IgD-negative memory B cell (primary cell): ENCODE measurements at regions not wholly inside any gene's neighbourhood (a gene's known extent, or its start where the extent isn't known, plus 50 kb on each side); places are given as distances from the start of the nearest gene placed in this dataset.
A peak's percentile ranks its signal among the peaks of the same experiment; 100 is the strongest.

ENCODE experiments used
- H3K27ac Mint-ChIP-seq, 3 donors: one replicate each; pipeline ENCODE4 v1.8.0; 2020 to 2022; ENCODE audit warnings: mild to moderate bottlenecking in 3 of 3, mixed read lengths in 3 of 3, moderate library complexity in 1 of 3
- H3K27me3 Mint-ChIP-seq: one replicate; pipeline ENCODE4 v1.8.0; 2021; ENCODE audit warnings: mixed read lengths
- H3K36me3 Mint-ChIP-seq: one replicate; pipeline ENCODE4 v1.8.0; 2020; ENCODE audit warnings: mild to moderate bottlenecking, mixed read lengths
- H3K4me1 Mint-ChIP-seq, 3 donors: one replicate each; pipeline ENCODE4 v1.8.0; 2020 to 2022; ENCODE audit warnings: mixed read lengths in 3 of 3, mild to moderate bottlenecking in 1 of 3
- H3K4me3 Mint-ChIP-seq, 4 donors: one replicate each; pipeline ENCODE4 v1.8.0; 2020 to 2022; ENCODE audit warnings: mild to moderate bottlenecking in 4 of 4, mixed read lengths in 4 of 4, moderate library complexity in 3 of 4
- H3K9me3 Mint-ChIP-seq, 3 donors: one replicate each; pipeline ENCODE4 v1.8.0; 2020 to 2021; ENCODE audit warnings: mixed read lengths in 3 of 3, mild to moderate bottlenecking in 1 of 3

- H3K36me3 Mint-ChIP-seq: no peaks in the 10 kb centered on the region
- no peaks in the 10 kb centered on the region for H3K27me3 Mint-ChIP-seq
- H3K9me3 Mint-ChIP-seq: no peaks in the 10 kb centered on the region
- no peaks in the 10 kb centered on the region for H3K4me1 Mint-ChIP-seq
- no peak overlapping the region for H3K4me3 Mint-ChIP-seq
- H3K27ac Mint-ChIP-seq: no peak overlapping the region
Observed at GRCh38 chr9:103881419-103881818, 212.7 kb upstream of the SMC2 start.

GRCh38 chr9:103889989-103890388 lies 204.1 kb upstream of the SMC2 start:
- Mint-ChIP-seq H3K27me3 (no peaks in the 10 kb centered on the region), H3K27ac (no peak overlapping the region), H3K4me3 (no peak overlapping the region)

GRCh38 chr9:103894184-103894583 lies 199.9 kb upstream of the SMC2 start:
- Mint-ChIP-seq H3K27me3 (no peaks in the 10 kb centered on the region), H3K36me3 (no peaks in the 10 kb centered on the region), H3K4me3 (no peak overlapping the region), H3K4me1 (no peaks in the 10 kb centered on the region), H3K27ac (no peak overlapping the region), H3K9me3 (peaks cover 0 to 2% (median 0%) of the 10 kb centered on the region in 3 donors)

More at GRCh38 chr9:103889989-103890388, 204.1 kb upstream of the SMC2 start:
- Mint-ChIP-seq H3K4me1 (no peaks in the 10 kb centered on the region), H3K36me3 (no peaks in the 10 kb centered on the region), H3K9me3 (peaks cover 0 to 2% (median 0%) of the 10 kb centered on the region in 3 donors)

- H3K36me3 Mint-ChIP-seq: no peaks in the 10 kb centered on the region
- H3K4me3 Mint-ChIP-seq: peak overlapping the region in 1 of 4 donors; percentile 3
- H3K9me3 Mint-ChIP-seq: peaks cover 0 to 2% (median 2%) of the 10 kb centered on the region in 3 donors
- H3K27me3 Mint-ChIP-seq: no peaks in the 10 kb centered on the region
- H3K4me1 Mint-ChIP-seq: no peaks in the 10 kb centered on the region
- no peak overlapping the region for H3K27ac Mint-ChIP-seq
Observed at GRCh38 chr9:103898550-103898949, 195.6 kb upstream of the SMC2 start.

- no peak overlapping the region for H3K27ac Mint-ChIP-seq
- no peaks in the 10 kb centered on the region for H3K27me3 Mint-ChIP-seq
- no peak overlapping the region for H3K4me3 Mint-ChIP-seq
- no peaks in the 10 kb centered on the region for H3K36me3 Mint-ChIP-seq
- no peaks in the 10 kb centered on the region for H3K4me1 Mint-ChIP-seq
- peaks cover 0 to 6% (median 3%) of the 10 kb centered on the region in 3 donors for H3K9me3 Mint-ChIP-seq
Observed at GRCh38 chr9:103899866-103900265, 194.2 kb upstream of the SMC2 start.

- Mint-ChIP-seq H3K27ac (no peak overlapping the region), H3K9me3 (peaks cover 0 to 6% (median 3%) of the 10 kb centered on the region in 3 donors), H3K27me3 (no peaks in the 10 kb centered on the region), H3K4me3 (no peak overlapping the region), H3K36me3 (no peaks in the 10 kb centered on the region), H3K4me1 (no peaks in the 10 kb centered on the region)
Observed at GRCh38 chr9:103900466-103900865, 193.6 kb upstream of the SMC2 start.

- H3K4me1 Mint-ChIP-seq: no peaks in the 10 kb centered on the region
- no peak overlapping the region for H3K4me3 Mint-ChIP-seq
- peaks cover 0 to 6% (median 3%) of the 10 kb centered on the region in 3 donors for H3K9me3 Mint-ChIP-seq
- no peaks in the 10 kb centered on the region for H3K36me3 Mint-ChIP-seq
- no peak overlapping the region for H3K27ac Mint-ChIP-seq
- no peaks in the 10 kb centered on the region for H3K27me3 Mint-ChIP-seq
Observed at GRCh38 chr9:103902263-103902662, 191.8 kb upstream of the SMC2 start.

GRCh38 chr9:103904242-103904641 lies 189.9 kb upstream of the SMC2 start:
- no peaks in the 10 kb centered on the region for H3K27me3 Mint-ChIP-seq
- H3K36me3 Mint-ChIP-seq: no peaks in the 10 kb centered on the region
- H3K4me3 Mint-ChIP-seq: no peak overlapping the region
- H3K27ac Mint-ChIP-seq: no peak overlapping the region
- no peaks in the 10 kb centered on the region for H3K4me1 Mint-ChIP-seq
- H3K9me3 Mint-ChIP-seq: peaks cover 0 to 6% (median 3%) of the 10 kb centered on the region in 3 donors

- Mint-ChIP-seq H3K27me3 (no peaks in the 10 kb centered on the region), H3K4me3 (no peak overlapping the region), H3K36me3 (no peaks in the 10 kb centered on the region), H3K4me1 (no peaks in the 10 kb centered on the region), H3K9me3 (no peaks in the 10 kb centered on the region), H3K27ac (no peak overlapping the region)
Observed at GRCh38 chr9:103913899-103914298, 180.2 kb upstream of the SMC2 start.

GRCh38 chr9:103919605-103920209 lies 174.4 kb upstream of the SMC2 start:
- H3K27me3 Mint-ChIP-seq: no peaks in the 10 kb centered on the region
- H3K9me3 Mint-ChIP-seq: no peaks in the 10 kb centered on the region
- no peak overlapping the region for H3K4me3 Mint-ChIP-seq

GRCh38 chr9:103928442-103928841 lies 165.7 kb upstream of the SMC2 start:
- no peaks in the 10 kb centered on the region for H3K4me1 Mint-ChIP-seq
- no peak overlapping the region for H3K4me3 Mint-ChIP-seq
- no peak overlapping the region for H3K27ac Mint-ChIP-seq
- H3K36me3 Mint-ChIP-seq: no peaks in the 10 kb centered on the region
- no peaks in the 10 kb centered on the region for H3K9me3 Mint-ChIP-seq
- H3K27me3 Mint-ChIP-seq: no peaks in the 10 kb centered on the region

More at GRCh38 chr9:103919605-103920209, 174.4 kb upstream of the SMC2 start:
- Mint-ChIP-seq H3K4me1 (no peaks in the 10 kb centered on the region), H3K27ac (no peak overlapping the region), H3K36me3 (no peaks in the 10 kb centered on the region)

- no peak overlapping the region for H3K4me3 Mint-ChIP-seq
- no peaks in the 10 kb centered on the region for H3K4me1 Mint-ChIP-seq
- H3K27ac Mint-ChIP-seq: no peak overlapping the region
- H3K36me3 Mint-ChIP-seq: peaks cover 2% of the 10 kb centered on the region
- H3K27me3 Mint-ChIP-seq: no peaks in the 10 kb centered on the region
- H3K9me3 Mint-ChIP-seq: peaks cover 0 to 4% (median 0%) of the 10 kb centered on the region in 3 donors
Observed at GRCh38 chr9:103941104-103941503, 153.0 kb upstream of the SMC2 start.

- Mint-ChIP-seq H3K27ac (no peak overlapping the region), H3K27me3 (no peaks in the 10 kb centered on the region), H3K36me3 (peaks cover 2% of the 10 kb centered on the region), H3K4me1 (no peaks in the 10 kb centered on the region), H3K4me3 (no peak overlapping the region), H3K9me3 (peaks cover 0 to 4% (median 0%) of the 10 kb centered on the region in 3 donors)
Observed at GRCh38 chr9:103942200-103942599, 151.9 kb upstream of the SMC2 start.

- Mint-ChIP-seq H3K9me3 (peaks cover 0 to 4% (median 0%) of the 10 kb centered on the region in 3 donors), H3K36me3 (peaks cover 2% of the 10 kb centered on the region), H3K4me3 (no peak overlapping the region), H3K27me3 (no peaks in the 10 kb centered on the region), H3K27ac (no peak overlapping the region), H3K4me1 (no peaks in the 10 kb centered on the region)
Observed at GRCh38 chr9:103942651-103943050, 151.5 kb upstream of the SMC2 start.

- Mint-ChIP-seq H3K4me1 (no peaks in the 10 kb centered on the region), H3K4me3 (no peak overlapping the region), H3K36me3 (no peaks in the 10 kb centered on the region), H3K9me3 (peaks cover 0 to 3% (median 0%) of the 10 kb centered on the region in 3 donors), H3K27me3 (no peaks in the 10 kb centered on the region), H3K27ac (no peak overlapping the region)
Observed at GRCh38 chr9:103949096-103949495, 145.0 kb upstream of the SMC2 start.

- H3K4me1 Mint-ChIP-seq: no peaks in the 10 kb centered on the region
- H3K36me3 Mint-ChIP-seq: no peaks in the 10 kb centered on the region
- H3K4me3 Mint-ChIP-seq: no peak overlapping the region
- peaks cover 0 to 4% (median 2%) of the 10 kb centered on the region in 3 donors for H3K9me3 Mint-ChIP-seq
- H3K27ac Mint-ChIP-seq: no peak overlapping the region
- H3K27me3 Mint-ChIP-seq: no peaks in the 10 kb centered on the region
Observed at GRCh38 chr9:103977163-103977562, 116.9 kb upstream of the SMC2 start.
